Hepatocyte (in vitro differentiated cells): ENCODE measurements at regions not wholly inside any gene's neighbourhood (a gene's known extent, or its start where the extent isn't known, plus 50 kb on each side); places are given as distances from the start of the nearest gene placed in this dataset.

Experiments used
- DNase-seq: peaks from one replicate; pipeline ENCODE4 v3.0.0-alpha.2; 2016; ENCODE audit warnings: low spot score
- H2AFZ ChIP-seq: fragments of 200-600 bp; sonication (generic); 2 replicates; pipeline ENCODE4 v1.6.0; 2016; ENCODE audit warnings: antibody characterized with exemption, mild to moderate bottlenecking
- H3K27ac ChIP-seq: fragments of 200-600 bp; sonication (generic); 2 replicates; pipeline ENCODE4 v1.5.1; 2016; ENCODE audit warnings: mild to moderate bottlenecking
- H3K27me3 ChIP-seq: fragments of 200-600 bp; sonication (generic); 2 replicates; pipeline ENCODE4 v1.6.1; 2016
- H3K36me3 ChIP-seq: fragments of 200-600 bp; sonication (generic); replicated peaks from 2 replicates; pipeline ENCODE4 v1.5.1; 2016; ENCODE audit warnings: low read depth; ENCODE audit not compliant: insufficient read depth
- H3K4me1 ChIP-seq: fragments of 200-600 bp; sonication (generic); 2 replicates; pipeline ENCODE4 v1.5.1; 2016; ENCODE audit warnings: mild to moderate bottlenecking, moderate library complexity; ENCODE audit not compliant: insufficient read depth
- H3K4me2 ChIP-seq: fragments of 200-600 bp; sonication (generic); 2 replicates; pipeline ENCODE4 v1.6.0; 2016
- H3K4me3 ChIP-seq: fragments of 200-600 bp; sonication (generic); 2 replicates; pipeline ENCODE4 v1.5.1; 2016; ENCODE audit warnings: mild to moderate bottlenecking
- H3K79me2 ChIP-seq: fragments of 200-600 bp; sonication (generic); 2 replicates; pipeline ENCODE4 v1.6.0; 2017; ENCODE audit warnings: mild to moderate bottlenecking
- H3K9me2 ChIP-seq: fragments of 200-600 bp; sonication (generic); replicated peaks from 2 replicates; pipeline ENCODE4 v1.6.0; 2017; ENCODE audit warnings: mild to moderate bottlenecking; ENCODE audit not compliant: insufficient read depth
- H3K9me3 ChIP-seq: fragments of 200-600 bp; sonication (generic); 2 replicates; pipeline ENCODE4 v1.5.1; 2016; ENCODE audit warnings: low read depth, mild to moderate bottlenecking
- H4K20me1 ChIP-seq: fragments of 200-600 bp; sonication (generic); 2 replicates; pipeline ENCODE4 v1.6.0; 2016; ENCODE audit warnings: mild to moderate bottlenecking; ENCODE audit not compliant: insufficient read depth, poor library complexity, severe bottlenecking
- CTCF ChIP-seq: fragments of 200-600 bp; sonication (generic); IDR thresholded peaks from 2 replicates; pipeline ENCODE4 v1.5.1; 2016; ENCODE audit warnings: antibody characterized with exemption, mild to moderate bottlenecking; ENCODE audit not compliant: poor library complexity
- EZH2 ChIP-seq: fragments of 200-600 bp; sonication (generic); IDR thresholded peaks from 2 replicates; pipeline ENCODE4 v1.6.1; 2016; ENCODE audit warnings: antibody characterized with exemption, mild to moderate bottlenecking, borderline replicate concordance
- EZH2phosphoT487 ChIP-seq: fragments of 200-600 bp; sonication (generic); IDR thresholded peaks from one replicate; pipeline ENCODE4 v1.6.1; 2018; ENCODE audit warnings: antibody characterized with exemption, mild to moderate bottlenecking, low read depth, moderate library complexity; ENCODE audit not compliant: unreplicated experiment, severe bottlenecking
- WGBS: methylation state at CpG from one replicate; pipeline ENCODE4 v1.1.6; 2016; ENCODE audit warnings: low lambda C conversion rate; ENCODE audit errors: missing lambda C conversion rate; 5-methylcytosine and 5-hydroxymethylcytosine counted together

GRCh38 chr11:127334466-127334865 lies 333.9 kb upstream of the KIRREL3 start:
- H3K4me2 ChIP-seq = no peak overlapping the region
- no peaks in the 10 kb centered on the region for H3K9me2 ChIP-seq
- no peaks in the 10 kb centered on the region for H3K4me1 ChIP-seq
- no peak for DNase-seq
- no peak overlapping the region for H3K27ac ChIP-seq
- no peak overlapping the region for H2AFZ ChIP-seq
- H3K79me2 ChIP-seq = no peaks in the 10 kb centered on the region
- no peaks in the 10 kb centered on the region for H3K36me3 ChIP-seq
- H3K27me3 ChIP-seq = no peaks in the 10 kb centered on the region
- H3K4me3 ChIP-seq = no peak overlapping the region
- no peaks in the 10 kb centered on the region for H3K9me3 ChIP-seq
- H4K20me1 ChIP-seq = no peaks in the 10 kb centered on the region
- WGBS = 67% methylated on average over 1 of the region's 1 CpG
- no peak for TF ChIP-seq EZH2phosphoT487
- no peak for TF ChIP-seq CTCF
- TF ChIP-seq EZH2 = no peak

GRCh38 chr11:127332896-127333295 lies 332.3 kb upstream of the KIRREL3 start:
- no peak overlapping the region for H3K4me2 ChIP-seq
- H3K4me1 ChIP-seq = no peaks in the 10 kb centered on the region
- H2AFZ ChIP-seq = no peak overlapping the region
- no peaks in the 10 kb centered on the region for H3K79me2 ChIP-seq
- WGBS = 81% methylated on average over 2 of the region's 2 CpGs
- no peak for TF ChIP-seq EZH2
- no peak for TF ChIP-seq CTCF
- no peak for TF ChIP-seq EZH2phosphoT487
- H3K9me3 ChIP-seq = no peaks in the 10 kb centered on the region
- H3K27ac ChIP-seq = no peak overlapping the region
- H3K9me2 ChIP-seq = no peaks in the 10 kb centered on the region
- no peaks in the 10 kb centered on the region for H3K27me3 ChIP-seq
- DNase-seq = no peak
- no peaks in the 10 kb centered on the region for H4K20me1 ChIP-seq
- no peak overlapping the region for H3K4me3 ChIP-seq
- no peaks in the 10 kb centered on the region for H3K36me3 ChIP-seq

- DNase-seq = no peak
- Histone ChIP-seq H2AFZ (no peak overlapping the region), H3K27ac (no peak overlapping the region), H3K4me3 (no peak overlapping the region), H4K20me1 (no peaks in the 10 kb centered on the region), H3K9me2 (no peaks in the 10 kb centered on the region), H3K4me2 (no peak overlapping the region), H3K79me2 (no peaks in the 10 kb centered on the region), H3K36me3 (no peaks in the 10 kb centered on the region), H3K27me3 (no peaks in the 10 kb centered on the region), H3K9me3 (no peaks in the 10 kb centered on the region), H3K4me1 (no peaks in the 10 kb centered on the region)
- no peak for TF ChIP-seq EZH2
- WGBS = 55% methylated on average over 3 of the region's 3 CpGs
These were observed 329.5 kb upstream of the KIRREL3 start for GRCh38 chr11:127330044-127330443.

- WGBS = 71% methylated on average over 2 of the region's 2 CpGs
- Histone ChIP-seq H3K27me3 (peaks cover 4% of the 10 kb centered on the region), H3K4me2 (no peak overlapping the region), H3K79me2 (no peaks in the 10 kb centered on the region), H3K36me3 (no peaks in the 10 kb centered on the region), H3K4me1 (no peaks in the 10 kb centered on the region), H3K9me2 (no peaks in the 10 kb centered on the region), H2AFZ (no peak overlapping the region), H3K4me3 (no peak overlapping the region), H3K9me3 (no peaks in the 10 kb centered on the region), H3K27ac (no peak overlapping the region), H4K20me1 (no peaks in the 10 kb centered on the region)
- TF ChIP-seq CTCF = no peak
- no peak for TF ChIP-seq EZH2phosphoT487
- TF ChIP-seq EZH2 = no peak
- DNase-seq = no peak
These were observed 307.7 kb upstream of the KIRREL3 start for GRCh38 chr11:127308291-127308690.
